ENCODE measurements at regions not wholly inside any gene's neighbourhood (a gene's known extent, or its start where the extent isn't known, plus 50 kb on each side); places are given as distances from the start of the nearest gene placed in this dataset.

DNA sequence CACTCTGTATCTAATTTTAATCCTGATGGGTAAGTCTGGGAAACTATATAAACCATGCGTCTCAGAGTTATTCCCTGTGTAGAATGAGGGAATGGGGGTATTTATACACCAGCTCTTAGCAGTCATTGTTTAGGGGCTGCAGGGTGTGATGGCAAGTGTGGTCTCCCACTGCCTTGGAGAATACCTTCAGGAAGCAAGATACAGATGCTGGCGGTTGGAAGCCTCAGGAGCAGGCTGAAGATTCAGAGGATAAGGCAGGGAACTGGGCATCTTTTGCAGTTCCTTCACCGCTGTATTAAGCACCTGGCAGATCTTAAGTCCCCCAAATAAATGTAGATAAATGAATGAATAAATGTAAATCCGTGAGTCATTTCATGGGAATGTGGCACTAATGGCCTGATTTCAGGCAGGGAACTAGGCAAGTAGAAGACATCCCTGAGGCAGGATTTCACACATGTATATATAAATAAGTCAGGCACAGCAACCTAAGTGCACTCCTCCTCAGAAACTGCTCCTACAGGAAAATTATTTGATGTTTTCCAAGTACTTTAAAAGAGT lies 209.2 kb upstream of the GADL1 start:
- Histone ChIP-seq H3K79me2 (no peaks in the 10 kb centered on the region), H3K27ac (no peak overlapping the region), H3K36me3 (ENCODE audit: control insufficient read depth, insufficient read depth, low read length) (no peaks in the 10 kb centered on the region), H3K4me1 (peaks cover 13% of the 10 kb centered on the region), H3K27me3 (ENCODE audit: control insufficient read depth, insufficient read depth, low read length) (no peaks in the 10 kb centered on the region), H3K4me3 (ENCODE audit: low read depth, low read length) (no peak overlapping the region), H3K9ac (no peak overlapping the region), H3K9me3 (ENCODE audit: control insufficient read depth, low read length) (no peaks in the 10 kb centered on the region), H3K4me2 (ENCODE audit: low read length) (no peak overlapping the region), H2AFZ (no peak overlapping the region)
- TF ChIP-seq, protein P1, sequence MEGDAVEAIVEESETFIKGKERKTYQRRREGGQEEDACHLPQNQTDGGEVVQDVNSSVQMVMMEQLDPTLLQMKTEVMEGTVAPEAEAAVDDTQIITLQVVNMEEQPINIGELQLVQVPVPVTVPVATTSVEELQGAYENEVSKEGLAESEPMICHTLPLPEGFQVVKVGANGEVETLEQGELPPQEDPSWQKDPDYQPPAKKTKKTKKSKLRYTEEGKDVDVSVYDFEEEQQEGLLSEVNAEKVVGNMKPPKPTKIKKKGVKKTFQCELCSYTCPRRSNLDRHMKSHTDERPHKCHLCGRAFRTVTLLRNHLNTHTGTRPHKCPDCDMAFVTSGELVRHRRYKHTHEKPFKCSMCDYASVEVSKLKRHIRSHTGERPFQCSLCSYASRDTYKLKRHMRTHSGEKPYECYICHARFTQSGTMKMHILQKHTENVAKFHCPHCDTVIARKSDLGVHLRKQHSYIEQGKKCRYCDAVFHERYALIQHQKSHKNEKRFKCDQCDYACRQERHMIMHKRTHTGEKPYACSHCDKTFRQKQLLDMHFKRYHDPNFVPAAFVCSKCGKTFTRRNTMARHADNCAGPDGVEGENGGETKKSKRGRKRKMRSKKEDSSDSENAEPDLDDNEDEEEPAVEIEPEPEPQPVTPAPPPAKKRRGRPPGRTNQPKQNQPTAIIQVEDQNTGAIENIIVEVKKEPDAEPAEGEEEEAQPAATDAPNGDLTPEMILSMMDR (IDR thresholded peaks at IDR 0.05), result no peak

GRCh38 chr3:31105011-31105410 lies 210.6 kb upstream of the GADL1 start:
- Histone ChIP-seq H3K9me3 (ENCODE audit: control insufficient read depth, low read length) (no peaks in the 10 kb centered on the region), H3K4me1 (peaks cover 13% of the 10 kb centered on the region), H3K27me3 (ENCODE audit: control insufficient read depth, insufficient read depth, low read length) (no peaks in the 10 kb centered on the region), H2AFZ (no peak overlapping the region), H3K9ac (no peak overlapping the region), H3K79me2 (no peaks in the 10 kb centered on the region), H3K36me3 (ENCODE audit: control insufficient read depth, insufficient read depth, low read length) (no peaks in the 10 kb centered on the region), H3K4me3 (ENCODE audit: low read depth, low read length) (no peak overlapping the region), H3K27ac (no peak overlapping the region), H3K4me2 (ENCODE audit: low read length) (no peak overlapping the region)
- TF ChIP-seq, protein P1 (IDR thresholded peaks at IDR 0.05), result no peak

GRCh38 chr3:31105438-31106077 lies 211.1 kb upstream of the GADL1 start:
- peak overlapping the region; percentile 18 for H3K27ac ChIP-seq
- peaks cover 13% of the 10 kb centered on the region for H3K4me1 ChIP-seq
- H3K9ac ChIP-seq, result no peak overlapping the region
- TF ChIP-seq, protein P1 (IDR thresholded peaks at IDR 0.05), result no peak
- H3K4me2 ChIP-seq (ENCODE audit: low read length), result no peak overlapping the region
- no peaks in the 10 kb centered on the region for H3K27me3 ChIP-seq (ENCODE audit: control insufficient read depth, insufficient read depth, low read length)
- no peaks in the 10 kb centered on the region for H3K9me3 ChIP-seq (ENCODE audit: control insufficient read depth, low read length)
- no peaks in the 10 kb centered on the region for H3K79me2 ChIP-seq
- H3K4me3 ChIP-seq (ENCODE audit: low read depth, low read length), result no peak overlapping the region
- H3K36me3 ChIP-seq (ENCODE audit: control insufficient read depth, insufficient read depth, low read length), result no peaks in the 10 kb centered on the region
- peak overlapping the region; percentile 4 for H2AFZ ChIP-seq

- Histone ChIP-seq H2AFZ (no peak overlapping the region), H3K27me3 (ENCODE audit: control insufficient read depth, insufficient read depth, low read length) (no peaks in the 10 kb centered on the region), H3K4me3 (ENCODE audit: low read depth, low read length) (no peak overlapping the region), H3K4me2 (ENCODE audit: low read length) (no peak overlapping the region), H3K27ac (no peak overlapping the region), H3K4me1 (peaks cover 13% of the 10 kb centered on the region), H3K9ac (no peak overlapping the region), H3K79me2 (no peaks in the 10 kb centered on the region), H3K9me3 (ENCODE audit: control insufficient read depth, low read length) (no peaks in the 10 kb centered on the region), H3K36me3 (ENCODE audit: control insufficient read depth, insufficient read depth, low read length) (no peaks in the 10 kb centered on the region)
- TF ChIP-seq, protein P1 (IDR thresholded peaks at IDR 0.05), result no peak
These were observed 211.7 kb upstream of the GADL1 start for GRCh38 chr3:31106204-31106603.

DNA sequence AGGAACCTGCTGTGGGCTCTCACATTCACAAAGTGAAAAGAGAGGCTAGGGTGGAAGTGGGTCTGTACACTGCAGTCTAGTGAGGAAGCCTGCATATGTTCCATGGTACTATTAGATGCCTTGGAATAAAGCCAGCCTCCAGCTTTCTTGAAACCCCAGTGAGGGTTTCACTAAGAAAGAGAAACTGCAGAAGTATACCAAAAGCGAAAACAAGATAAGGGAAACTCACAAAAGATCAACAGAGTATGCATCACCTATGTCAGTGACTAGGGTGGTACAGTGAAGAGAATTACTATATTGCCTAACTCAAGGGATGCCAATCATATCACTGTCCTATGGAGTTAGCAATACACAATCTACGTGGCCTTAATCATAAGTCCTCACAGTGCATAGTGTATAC lies 212.5 kb upstream of the GADL1 start:
- TF ChIP-seq, protein P1 (IDR thresholded peaks at IDR 0.05), result no peak
- Histone ChIP-seq H3K4me2 (ENCODE audit: low read length) (no peak overlapping the region), H3K27ac (no peak overlapping the region), H3K36me3 (ENCODE audit: control insufficient read depth, insufficient read depth, low read length) (no peaks in the 10 kb centered on the region), H2AFZ (peak overlapping the region; percentile 29), H3K4me3 (ENCODE audit: low read depth, low read length) (no peak overlapping the region), H3K27me3 (ENCODE audit: control insufficient read depth, insufficient read depth, low read length) (no peaks in the 10 kb centered on the region), H3K79me2 (no peaks in the 10 kb centered on the region), H3K9me3 (ENCODE audit: control insufficient read depth, low read length) (no peaks in the 10 kb centered on the region), H3K4me1 (peaks cover 13% of the 10 kb centered on the region), H3K9ac (no peak overlapping the region)

Data from parathyroid adenoma (tissue), 2 donors.